Brain microvascular endothelial cell (primary cell): ENCODE measurements at regions not wholly inside any gene's neighbourhood (a gene's known extent, or its start where the extent isn't known, plus 50 kb on each side); places are given as distances from the start of the nearest gene placed in this dataset.

Experiments
- DNase-seq: peaks from one replicate; pipeline ENCODE4 v3.0.0-alpha.2; 2020
- H3K27ac ChIP-seq: fragments of 250-450 bp; sonication (Bioruptor Pico); 2 replicates; pipeline ENCODE4 v1.5.1; 2020; ENCODE audit warnings: mild to moderate bottlenecking, moderate library complexity
- H3K27me3 ChIP-seq: fragments of 250-450 bp; sonication (Bioruptor Pico); replicated peaks from 2 replicates; pipeline ENCODE4 v1.5.1; 2020; ENCODE audit warnings: mild to moderate bottlenecking
- H3K36me3 ChIP-seq: fragments of 250-450 bp; sonication (Bioruptor Pico); replicated peaks from 2 replicates; pipeline ENCODE4 v1.5.1; 2020; ENCODE audit warnings: mild to moderate bottlenecking
- H3K4me3 ChIP-seq: 2 replicates; pipeline ENCODE4 v1.5.1; 2011; ENCODE audit warnings: low read depth, mild to moderate bottlenecking, control low read depth, low read length, moderate library complexity
- in situ Hi-C: cut with HindIII; loops from 2 replicates; pipeline ENCODE4 v1.10.0; 2017; ENCODE audit warnings: low sequenced_read_pairs, low pct_ligation_motif_present
- TF ChIP-seq, protein P1 (sequence below): IDR thresholded peaks from 2 replicates; pipeline ENCODE4 v1.5.1; 2011; ENCODE audit warnings: low read depth, mild to moderate bottlenecking, moderate library complexity, low read length, control low read depth, inconsistent platforms; ENCODE audit errors: missing control alignments

DNA sequence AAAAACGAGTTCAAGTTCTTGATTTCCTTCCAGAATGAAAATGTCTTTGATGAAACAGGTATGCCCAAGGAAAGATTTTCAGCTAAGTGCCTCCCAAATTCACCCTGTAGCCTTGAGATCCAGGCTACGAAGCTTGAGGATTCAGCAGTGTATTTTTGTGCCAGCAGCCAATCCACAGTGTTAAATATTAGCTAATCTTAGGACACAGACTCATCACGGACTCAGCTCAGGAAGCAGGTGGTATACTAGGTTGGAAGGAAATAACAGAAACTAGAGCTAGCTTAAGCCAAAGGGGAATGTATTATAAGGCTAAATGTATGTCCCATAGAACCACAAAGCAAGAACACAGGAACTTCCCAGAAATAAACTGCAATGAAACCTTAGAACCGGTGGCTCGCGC is 151.0 kb upstream of the PRSS1 start:
- Histone ChIP-seq H3K27ac (no peak overlapping the region), H3K4me3 (no peak overlapping the region), H3K27me3 (no peaks in the 10 kb centered on the region), H3K36me3 (no peaks in the 10 kb centered on the region)
- TF ChIP-seq, protein P1, sequence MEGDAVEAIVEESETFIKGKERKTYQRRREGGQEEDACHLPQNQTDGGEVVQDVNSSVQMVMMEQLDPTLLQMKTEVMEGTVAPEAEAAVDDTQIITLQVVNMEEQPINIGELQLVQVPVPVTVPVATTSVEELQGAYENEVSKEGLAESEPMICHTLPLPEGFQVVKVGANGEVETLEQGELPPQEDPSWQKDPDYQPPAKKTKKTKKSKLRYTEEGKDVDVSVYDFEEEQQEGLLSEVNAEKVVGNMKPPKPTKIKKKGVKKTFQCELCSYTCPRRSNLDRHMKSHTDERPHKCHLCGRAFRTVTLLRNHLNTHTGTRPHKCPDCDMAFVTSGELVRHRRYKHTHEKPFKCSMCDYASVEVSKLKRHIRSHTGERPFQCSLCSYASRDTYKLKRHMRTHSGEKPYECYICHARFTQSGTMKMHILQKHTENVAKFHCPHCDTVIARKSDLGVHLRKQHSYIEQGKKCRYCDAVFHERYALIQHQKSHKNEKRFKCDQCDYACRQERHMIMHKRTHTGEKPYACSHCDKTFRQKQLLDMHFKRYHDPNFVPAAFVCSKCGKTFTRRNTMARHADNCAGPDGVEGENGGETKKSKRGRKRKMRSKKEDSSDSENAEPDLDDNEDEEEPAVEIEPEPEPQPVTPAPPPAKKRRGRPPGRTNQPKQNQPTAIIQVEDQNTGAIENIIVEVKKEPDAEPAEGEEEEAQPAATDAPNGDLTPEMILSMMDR: no peak
- no peak for DNase-seq
- in situ Hi-C loops: no loop called here

DNA sequence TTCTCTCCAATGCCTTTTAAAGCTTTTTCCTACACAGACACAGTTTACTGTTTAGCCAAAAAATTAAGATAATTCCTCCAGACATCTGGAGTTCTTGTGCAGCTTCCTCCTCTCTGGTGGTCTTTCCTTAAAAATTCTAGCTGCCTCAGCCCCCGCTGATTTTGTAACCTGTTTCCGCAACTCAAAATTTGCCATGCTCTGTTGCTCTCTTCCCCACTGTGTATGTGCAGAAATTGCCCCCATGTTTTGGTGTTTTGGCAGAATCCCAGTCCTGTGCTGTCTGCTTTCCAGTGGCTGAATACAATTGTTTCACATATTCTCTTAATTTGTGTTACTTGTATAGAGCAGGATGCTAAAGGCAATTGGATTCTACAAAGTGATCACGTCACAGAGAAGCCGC is 151.7 kb upstream of the PRSS1 start:
- DNase-seq: no peak
- Histone ChIP-seq H3K27ac (no peak overlapping the region), H3K36me3 (no peaks in the 10 kb centered on the region), H3K27me3 (no peaks in the 10 kb centered on the region), H3K4me3 (no peak overlapping the region)
- in situ Hi-C loops: no loop called here
- TF ChIP-seq, protein P1: no peak

DNA sequence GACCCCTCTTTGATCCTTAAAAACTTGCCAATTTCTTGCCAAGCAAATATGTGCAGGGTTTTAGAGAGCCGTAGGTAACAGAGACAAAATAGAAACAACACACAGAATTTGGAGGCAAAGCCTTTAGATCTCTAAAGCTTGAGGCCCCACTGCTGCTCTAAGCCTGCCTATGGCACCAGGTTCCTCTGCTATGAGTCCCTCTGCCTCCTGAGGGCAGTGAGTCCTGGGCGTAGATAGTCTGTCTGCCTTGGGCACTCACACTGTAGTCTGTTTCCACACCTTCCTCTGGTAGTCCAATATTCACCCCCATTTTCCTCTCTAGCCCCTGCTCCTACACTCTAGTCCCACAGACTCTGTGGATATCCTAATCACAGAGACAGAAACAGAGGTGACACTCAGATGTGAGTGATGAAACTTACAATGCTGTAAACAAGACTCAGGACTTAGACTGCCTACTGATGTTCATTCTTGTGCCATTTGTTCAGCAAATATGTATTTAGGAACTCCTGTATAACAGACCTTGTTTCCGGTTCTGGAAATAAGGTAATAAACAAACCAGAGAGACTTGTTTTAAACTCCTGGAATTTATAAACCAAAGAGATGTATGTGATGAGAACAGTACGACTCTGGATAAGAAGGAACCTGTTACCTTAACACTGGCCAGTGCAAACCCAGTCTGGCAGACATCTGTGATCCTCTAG is 153.3 kb upstream of the PRSS1 start:
- TF ChIP-seq, protein P1: no peak
- H3K36me3 ChIP-seq: no peaks in the 10 kb centered on the region
- H3K27me3 ChIP-seq: no peaks in the 10 kb centered on the region
- H3K4me3 ChIP-seq: no peak overlapping the region
- in situ Hi-C loops: no loop called here
- no peak for DNase-seq
- no peak overlapping the region for H3K27ac ChIP-seq

DNA sequence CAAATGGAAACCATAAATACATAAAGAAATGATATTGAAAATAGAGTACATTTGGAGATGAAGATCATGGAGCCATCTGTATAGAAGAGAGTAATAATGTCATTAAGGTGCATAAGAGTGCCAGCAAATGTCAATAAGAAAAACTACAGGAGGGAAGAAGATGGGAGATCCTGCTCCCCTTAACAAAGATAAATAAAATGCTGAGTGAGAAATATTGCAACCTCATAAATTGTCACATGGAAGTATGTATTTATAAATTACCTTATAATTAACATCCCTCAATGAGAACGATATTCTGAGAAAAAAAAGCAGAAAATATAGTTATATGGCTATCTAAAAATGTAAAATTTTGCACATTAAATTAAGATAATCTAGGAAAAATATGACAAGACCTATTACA is 155.2 kb upstream of the PRSS1 start:
- H3K4me3 ChIP-seq: no peak overlapping the region
- H3K27me3 ChIP-seq: no peaks in the 10 kb centered on the region
- H3K36me3 ChIP-seq: no peaks in the 10 kb centered on the region
- TF ChIP-seq, protein P1: no peak
- in situ Hi-C loops: no loop called here
- DNase-seq: no peak
- H3K27ac ChIP-seq: no peak overlapping the region

DNA sequence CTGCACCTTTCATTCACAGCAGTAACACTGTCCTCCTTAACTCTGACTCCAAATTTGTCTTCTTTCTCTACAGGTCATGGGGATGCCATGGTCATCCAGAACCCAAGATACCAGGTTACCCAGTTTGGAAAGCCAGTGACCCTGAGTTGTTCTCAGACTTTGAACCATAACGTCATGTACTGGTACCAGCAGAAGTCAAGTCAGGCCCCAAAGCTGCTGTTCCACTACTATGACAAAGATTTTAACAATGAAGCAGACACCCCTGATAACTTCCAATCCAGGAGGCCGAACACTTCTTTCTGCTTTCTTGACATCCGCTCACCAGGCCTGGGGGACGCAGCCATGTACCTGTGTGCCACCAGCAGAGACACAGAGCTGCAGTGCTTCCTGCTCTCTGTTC is 156.2 kb upstream of the PRSS1 start:
- in situ Hi-C loops: no loop called here
- no peak for DNase-seq
- Histone ChIP-seq H3K36me3 (no peaks in the 10 kb centered on the region), H3K27me3 (no peaks in the 10 kb centered on the region), H3K27ac (no peak overlapping the region), H3K4me3 (no peak overlapping the region)
- TF ChIP-seq, protein P1: no peak

DNA sequence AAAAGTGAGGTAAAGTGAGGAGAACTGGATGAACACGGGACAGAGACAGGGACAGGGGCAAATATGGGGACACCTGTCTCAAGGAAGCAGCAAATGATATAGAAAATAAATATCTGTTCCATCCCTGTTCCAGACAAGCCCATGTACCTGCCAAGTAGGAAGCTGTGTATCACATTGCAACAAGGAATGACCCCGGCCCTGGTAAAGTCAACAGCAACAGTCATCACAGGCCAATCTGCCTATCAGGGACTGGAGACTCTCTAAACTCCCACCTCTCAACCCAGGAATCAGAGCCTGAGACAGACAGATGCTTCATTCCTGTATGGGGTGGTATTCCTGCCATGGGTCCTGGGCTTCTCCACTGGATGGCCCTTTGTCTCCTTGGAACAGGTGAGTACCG is 156.6 kb upstream of the PRSS1 start:
- H3K27me3 ChIP-seq: no peaks in the 10 kb centered on the region
- H3K27ac ChIP-seq: no peak overlapping the region
- H3K4me3 ChIP-seq: no peak overlapping the region
- TF ChIP-seq, protein P1: no peak
- H3K36me3 ChIP-seq: no peaks in the 10 kb centered on the region
- DNase-seq: no peak
- in situ Hi-C loops: no loop called here
